ENCODE measurements at regions not wholly inside any gene's neighbourhood (a gene's known extent, or its start where the extent isn't known, plus 50 kb on each side); places are given as distances from the start of the nearest gene placed in this dataset.

GRCh38 chr1:43063394-43064219 lies 104.9 kb upstream of the SLC2A1 start:
- Histone ChIP-seq H3K9ac (ENCODE audit: low read length) (no peak overlapping the region), H3K4me1 (ENCODE audit: insufficient read depth, low read length) (peaks cover 6% of the 10 kb centered on the region), H3K36me3 (ENCODE audit: insufficient read depth, low read length) (no peaks in the 10 kb centered on the region), H3K27me3 (ENCODE audit: control insufficient read depth in 1 of 2, insufficient read depth in 2 of 2, low read length in 2 of 2) (no peaks in the 10 kb centered on the region), H3K4me3 (ENCODE audit: low read depth in 1 of 2, low read length in 2 of 2) (no peak overlapping the region), H3K9me3 (ENCODE audit: low read length) (no peaks in the 10 kb centered on the region), H3K27ac (ENCODE audit: low read depth, low read length) (no peak overlapping the region)

- Histone ChIP-seq H3K4me3 (ENCODE audit: low read depth in 1 of 2, low read length in 2 of 2) (no peak overlapping the region), H3K36me3 (ENCODE audit: insufficient read depth, low read length) (no peaks in the 10 kb centered on the region), H3K27ac (ENCODE audit: low read depth, low read length) (no peak overlapping the region), H3K4me1 (ENCODE audit: insufficient read depth, low read length) (peaks cover 4% of the 10 kb centered on the region), H3K27me3 (ENCODE audit: control insufficient read depth in 1 of 2, insufficient read depth in 2 of 2, low read length in 2 of 2) (no peaks in the 10 kb centered on the region), H3K9me3 (ENCODE audit: low read length) (no peaks in the 10 kb centered on the region), H3K9ac (ENCODE audit: low read length) (no peak overlapping the region)
Measured at GRCh38 chr1:43062527-43063095, 103.9 kb upstream of the SLC2A1 start.

GRCh38 chr1:43061757-43062156 lies 103.1 kb upstream of the SLC2A1 start:
- Histone ChIP-seq H3K27ac (ENCODE audit: low read depth, low read length) (no peak overlapping the region), H3K4me3 (ENCODE audit: low read depth in 1 of 2, low read length in 2 of 2) (no peak overlapping the region), H3K36me3 (ENCODE audit: insufficient read depth, low read length) (no peaks in the 10 kb centered on the region), H3K4me1 (ENCODE audit: insufficient read depth, low read length) (peaks cover 4% of the 10 kb centered on the region), H3K27me3 (ENCODE audit: control insufficient read depth in 1 of 2, insufficient read depth in 2 of 2, low read length in 2 of 2) (no peaks in the 10 kb centered on the region), H3K9me3 (ENCODE audit: low read length) (no peaks in the 10 kb centered on the region), H3K9ac (ENCODE audit: low read length) (no peak overlapping the region)

- Histone ChIP-seq H3K27me3 (ENCODE audit: control insufficient read depth in 1 of 2, insufficient read depth in 2 of 2, low read length in 2 of 2) (no peaks in the 10 kb centered on the region), H3K36me3 (ENCODE audit: insufficient read depth, low read length) (no peaks in the 10 kb centered on the region), H3K4me3 (ENCODE audit: low read depth in 1 of 2, low read length in 2 of 2) (no peak overlapping the region), H3K27ac (ENCODE audit: low read depth, low read length) (no peak overlapping the region), H3K9ac (ENCODE audit: low read length) (no peak overlapping the region), H3K4me1 (ENCODE audit: insufficient read depth, low read length) (peaks cover 4% of the 10 kb centered on the region), H3K9me3 (ENCODE audit: low read length) (no peaks in the 10 kb centered on the region)
Measured at GRCh38 chr1:43059640-43060574, 101.2 kb upstream of the SLC2A1 start.

GRCh38 chr1:43058545-43059360 lies 100.1 kb upstream of the SLC2A1 start:
- peaks cover 4% of the 10 kb centered on the region for H3K4me1 ChIP-seq (ENCODE audit: insufficient read depth, low read length)
- no peaks in the 10 kb centered on the region for H3K27me3 ChIP-seq (ENCODE audit: control insufficient read depth in 1 of 2, insufficient read depth in 2 of 2, low read length in 2 of 2)
- no peak overlapping the region for H3K4me3 ChIP-seq (ENCODE audit: low read depth in 1 of 2, low read length in 2 of 2)
- H3K9me3 ChIP-seq (ENCODE audit: low read length), result no peaks in the 10 kb centered on the region
- H3K36me3 ChIP-seq (ENCODE audit: insufficient read depth, low read length), result no peaks in the 10 kb centered on the region
- no peak overlapping the region for H3K9ac ChIP-seq (ENCODE audit: low read length)
- no peak overlapping the region for H3K27ac ChIP-seq (ENCODE audit: low read depth, low read length)

GRCh38 chr1:43058056-43058455 lies 99.4 kb upstream of the SLC2A1 start:
- no peak overlapping the region for H3K27ac ChIP-seq (ENCODE audit: low read depth, low read length)

GRCh38 chr1:43057567-43057966 lies 98.9 kb upstream of the SLC2A1 start:
- Histone ChIP-seq H3K4me1 (ENCODE audit: insufficient read depth, low read length) (peaks cover 4% of the 10 kb centered on the region), H3K4me3 (ENCODE audit: low read depth in 1 of 2, low read length in 2 of 2) (no peak overlapping the region), H3K9ac (ENCODE audit: low read length) (no peak overlapping the region), H3K36me3 (ENCODE audit: insufficient read depth, low read length) (no peaks in the 10 kb centered on the region), H3K27me3 (ENCODE audit: control insufficient read depth in 1 of 2, insufficient read depth in 2 of 2, low read length in 2 of 2) (no peaks in the 10 kb centered on the region), H3K9me3 (ENCODE audit: low read length) (no peaks in the 10 kb centered on the region), H3K27ac (ENCODE audit: low read depth, low read length) (no peak overlapping the region)

More at GRCh38 chr1:43058056-43058455, 99.4 kb upstream of the SLC2A1 start:
- Histone ChIP-seq H3K36me3 (ENCODE audit: insufficient read depth, low read length) (no peaks in the 10 kb centered on the region), H3K9me3 (ENCODE audit: low read length) (no peaks in the 10 kb centered on the region), H3K4me1 (ENCODE audit: insufficient read depth, low read length) (peaks cover 4% of the 10 kb centered on the region), H3K27me3 (ENCODE audit: control insufficient read depth in 1 of 2, insufficient read depth in 2 of 2, low read length in 2 of 2) (no peaks in the 10 kb centered on the region), H3K9ac (ENCODE audit: low read length) (no peak overlapping the region), H3K4me3 (ENCODE audit: low read depth in 1 of 2, low read length in 2 of 2) (no peak overlapping the region)

- H3K4me3 ChIP-seq (ENCODE audit: low read depth in 1 of 2, low read length in 2 of 2), result no peak overlapping the region
- no peaks in the 10 kb centered on the region for H3K36me3 ChIP-seq (ENCODE audit: insufficient read depth, low read length)
- peaks cover 4% of the 10 kb centered on the region for H3K4me1 ChIP-seq (ENCODE audit: insufficient read depth, low read length)
- no peaks in the 10 kb centered on the region for H3K9me3 ChIP-seq (ENCODE audit: low read length)
- no peaks in the 10 kb centered on the region for H3K27me3 ChIP-seq (ENCODE audit: control insufficient read depth in 1 of 2, insufficient read depth in 2 of 2, low read length in 2 of 2)
- no peak overlapping the region for H3K9ac ChIP-seq (ENCODE audit: low read length)
- no peak overlapping the region for H3K27ac ChIP-seq (ENCODE audit: low read depth, low read length)
Measured at GRCh38 chr1:43056981-43057391, 98.3 kb upstream of the SLC2A1 start.

- H3K4me1 ChIP-seq (ENCODE audit: insufficient read depth, low read length), result peaks cover 4% of the 10 kb centered on the region
- no peaks in the 10 kb centered on the region for H3K27me3 ChIP-seq (ENCODE audit: control insufficient read depth in 1 of 2, insufficient read depth in 2 of 2, low read length in 2 of 2)
- no peak overlapping the region for H3K27ac ChIP-seq (ENCODE audit: low read depth, low read length)
Measured at GRCh38 chr1:43056460-43056859, 97.8 kb upstream of the SLC2A1 start.

GRCh38 chr1:43054961-43055360 lies 96.3 kb upstream of the SLC2A1 start:
- H3K9ac ChIP-seq (ENCODE audit: low read length), result no peak overlapping the region
- no peak overlapping the region for H3K4me3 ChIP-seq (ENCODE audit: low read depth in 1 of 2, low read length in 2 of 2)
- no peak overlapping the region for H3K27ac ChIP-seq (ENCODE audit: low read depth, low read length)
- no peaks in the 10 kb centered on the region for H3K9me3 ChIP-seq (ENCODE audit: low read length)
- no peaks in the 10 kb centered on the region for H3K36me3 ChIP-seq (ENCODE audit: insufficient read depth, low read length)
- no peaks in the 10 kb centered on the region for H3K27me3 ChIP-seq (ENCODE audit: control insufficient read depth in 1 of 2, insufficient read depth in 2 of 2, low read length in 2 of 2)
- peaks cover 4% of the 10 kb centered on the region for H3K4me1 ChIP-seq (ENCODE audit: insufficient read depth, low read length)

More at GRCh38 chr1:43056460-43056859, 97.8 kb upstream of the SLC2A1 start:
- no peaks in the 10 kb centered on the region for H3K36me3 ChIP-seq (ENCODE audit: insufficient read depth, low read length)
- H3K9ac ChIP-seq (ENCODE audit: low read length), result no peak overlapping the region
- no peaks in the 10 kb centered on the region for H3K9me3 ChIP-seq (ENCODE audit: low read length)
- H3K4me3 ChIP-seq (ENCODE audit: low read depth in 1 of 2, low read length in 2 of 2), result no peak overlapping the region
